Left hindlimb (tissue), 1 donor: ENCODE measurements at regions not wholly inside any gene's neighbourhood (a gene's known extent, or its start where the extent isn't known, plus 50 kb on each side); places are given as distances from the start of the nearest gene placed in this dataset.
A peak's percentile ranks its signal among the peaks of the same experiment; 100 is the strongest.

Experiments
- DNase-seq: peaks from one replicate; pipeline ENCODE4 v3.0.0-alpha.2; 2018

DNA sequence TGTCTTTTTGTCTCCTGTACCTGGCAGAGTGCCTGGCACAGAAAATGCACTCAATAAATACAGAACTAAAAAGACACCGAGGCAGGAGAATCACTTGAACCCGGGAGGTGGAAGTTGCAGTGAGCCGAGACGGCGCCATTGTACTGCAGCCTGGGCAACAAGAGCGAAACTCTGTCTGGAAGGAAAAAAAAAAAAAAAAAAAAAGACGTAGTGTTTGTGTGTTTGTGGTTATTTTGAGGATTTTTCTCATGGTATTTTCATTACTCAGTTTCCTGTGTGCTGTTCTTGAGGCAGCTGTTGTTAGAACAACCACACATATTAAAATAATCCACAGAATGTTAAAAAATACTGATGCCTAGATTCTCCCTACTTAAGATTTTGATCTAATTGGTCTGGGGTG is 519.2 kb upstream of the SPHKAP start:
- DNase-seq, result no peak

DNA sequence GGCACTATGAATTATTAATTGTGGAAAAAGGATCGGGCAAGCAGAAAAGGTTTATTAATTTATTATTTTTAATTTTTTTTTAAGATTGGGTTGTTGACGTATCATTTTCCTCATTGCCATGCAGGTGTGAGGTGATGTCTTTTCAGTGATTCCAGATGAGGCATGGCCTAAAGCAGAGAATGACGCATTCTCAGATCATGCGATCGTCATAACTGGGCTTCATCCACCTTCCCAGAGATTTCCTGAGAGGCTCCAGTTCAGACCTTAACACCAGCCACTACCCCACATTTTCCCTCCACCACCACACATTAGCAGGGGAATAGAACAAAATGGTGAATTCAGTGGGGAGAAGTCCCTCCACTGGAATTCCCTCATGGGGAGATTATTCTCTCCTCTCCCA is 518.4 kb upstream of the SPHKAP start:
- DNase-seq, result no peak

DNA sequence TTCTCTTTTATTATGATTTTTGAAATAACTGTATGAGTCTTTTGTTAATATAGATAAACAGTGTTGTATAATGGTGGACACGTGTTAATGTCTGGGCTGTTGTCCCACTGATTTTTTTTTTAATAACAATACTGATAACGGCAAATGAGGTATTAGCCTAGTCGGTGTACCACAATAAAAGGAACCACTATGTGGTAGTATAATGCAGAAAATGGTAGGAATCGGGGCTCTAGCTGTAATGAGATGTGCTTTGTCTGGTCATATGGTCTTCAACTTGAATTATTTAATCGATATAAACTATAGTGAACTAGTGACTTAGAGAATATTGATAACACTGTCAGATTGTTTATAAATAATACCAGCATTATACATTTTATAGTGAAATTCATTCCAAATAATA is 517.9 kb upstream of the SPHKAP start:
- no peak for DNase-seq

DNA sequence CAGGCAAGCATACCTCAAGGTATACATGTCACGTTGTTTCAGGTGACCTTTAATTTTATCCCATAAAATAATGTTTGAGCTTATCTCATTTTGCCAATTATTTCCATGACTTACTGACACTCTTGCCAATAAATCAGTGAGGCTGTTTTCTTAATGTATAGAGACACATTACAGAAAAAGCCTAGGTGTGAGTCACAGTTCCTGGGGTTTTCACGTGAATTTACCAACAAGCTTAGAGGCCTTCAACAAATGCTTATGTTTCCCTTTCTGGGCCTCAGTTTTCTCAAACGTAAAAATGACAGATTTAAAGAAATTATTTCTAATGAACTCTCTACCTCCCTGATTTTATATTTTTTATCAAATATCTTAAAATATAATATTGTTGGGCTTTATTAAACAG is 517.5 kb upstream of the SPHKAP start:
- no peak for DNase-seq

DNA sequence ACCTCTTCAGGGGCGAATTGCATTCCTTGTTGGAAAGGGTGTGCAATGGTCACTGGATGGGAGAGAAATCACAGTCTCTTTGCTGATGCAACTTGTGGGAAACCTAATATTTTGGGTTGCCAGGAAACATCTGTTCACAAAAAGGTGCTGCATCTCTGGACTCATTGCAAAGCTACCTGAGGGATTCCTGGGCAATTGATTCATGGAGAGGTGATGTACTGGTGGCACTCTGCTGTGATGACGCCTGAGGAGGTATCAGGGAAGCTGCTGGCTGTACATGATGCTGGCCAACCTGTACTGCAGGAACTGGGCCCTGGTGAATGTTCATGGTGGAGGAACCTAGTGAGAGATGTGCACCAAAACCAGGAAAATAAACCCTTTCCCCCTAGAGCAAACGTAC is 516.0 kb upstream of the SPHKAP start:
- DNase-seq, result no peak

DNA sequence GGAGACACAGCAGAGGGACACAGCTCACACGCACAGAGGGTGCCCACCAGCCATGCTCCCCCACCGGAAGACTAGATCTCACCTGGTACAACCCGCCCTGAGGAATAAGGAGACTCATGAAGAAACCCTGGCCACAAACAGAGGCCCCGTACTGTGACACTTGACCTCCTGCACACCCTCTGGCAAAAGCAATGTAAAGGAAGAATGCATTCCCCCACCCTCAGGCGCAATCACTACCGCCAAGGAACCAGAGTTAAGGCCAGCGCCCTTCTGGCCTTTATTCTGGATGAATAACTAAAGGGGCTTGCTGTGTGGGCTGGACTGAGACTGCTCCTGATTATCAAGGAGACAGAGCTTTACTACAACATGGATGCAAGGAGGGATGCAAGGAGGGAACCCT is 509.2 kb upstream of the SPHKAP start:
- DNase-seq, result no peak

DNA sequence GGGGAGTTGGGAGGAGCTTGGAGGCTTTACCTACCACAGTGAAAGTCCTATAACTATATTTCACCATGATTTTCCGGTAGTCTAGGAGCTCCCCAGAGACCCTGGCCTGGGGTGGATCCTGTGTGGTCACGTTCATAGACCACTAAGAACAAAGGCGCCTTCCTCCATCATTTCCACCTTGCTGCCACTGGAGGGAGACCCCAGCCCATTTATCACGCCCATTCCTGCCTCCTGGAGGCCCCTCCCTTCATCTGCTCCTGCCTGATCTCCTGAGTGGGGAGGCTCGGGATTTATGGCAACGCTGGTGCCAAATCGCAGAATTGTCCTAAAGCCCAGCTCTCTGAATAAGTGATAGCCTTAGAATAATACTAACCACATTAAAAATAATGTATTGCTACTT is 507.6 kb upstream of the SPHKAP start:
- peak; percentile 66 for DNase-seq

DNA sequence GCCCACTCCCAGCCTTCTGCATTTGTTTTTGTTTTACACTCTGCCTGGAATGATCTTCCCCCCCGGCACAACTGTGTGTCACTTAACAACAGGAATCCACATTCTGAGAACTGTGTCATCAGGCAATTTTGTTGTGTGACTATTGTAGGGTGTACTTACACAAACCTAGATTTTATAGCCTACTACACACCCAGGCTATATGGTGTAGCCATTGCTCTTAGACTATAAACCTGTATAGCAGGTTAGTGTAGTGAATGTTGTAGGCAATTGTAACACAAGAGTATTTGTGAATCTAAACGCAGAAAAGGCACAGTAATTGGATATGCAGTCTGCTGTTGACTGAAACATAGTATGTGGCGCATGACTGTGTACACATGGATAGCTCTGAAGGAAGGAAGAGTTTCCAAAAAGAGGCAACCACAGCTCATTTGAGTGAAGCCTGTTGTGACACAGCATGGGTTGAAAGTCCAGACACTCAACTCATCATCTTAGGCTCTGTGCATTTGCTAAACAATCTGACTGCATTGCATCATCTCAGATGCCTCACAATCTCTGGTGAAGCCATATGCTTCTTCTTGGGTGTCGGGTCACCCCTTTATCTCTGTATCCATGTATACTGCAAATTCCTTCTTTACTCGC is 506.6 kb upstream of the SPHKAP start:
- no peak for DNase-seq

DNA sequence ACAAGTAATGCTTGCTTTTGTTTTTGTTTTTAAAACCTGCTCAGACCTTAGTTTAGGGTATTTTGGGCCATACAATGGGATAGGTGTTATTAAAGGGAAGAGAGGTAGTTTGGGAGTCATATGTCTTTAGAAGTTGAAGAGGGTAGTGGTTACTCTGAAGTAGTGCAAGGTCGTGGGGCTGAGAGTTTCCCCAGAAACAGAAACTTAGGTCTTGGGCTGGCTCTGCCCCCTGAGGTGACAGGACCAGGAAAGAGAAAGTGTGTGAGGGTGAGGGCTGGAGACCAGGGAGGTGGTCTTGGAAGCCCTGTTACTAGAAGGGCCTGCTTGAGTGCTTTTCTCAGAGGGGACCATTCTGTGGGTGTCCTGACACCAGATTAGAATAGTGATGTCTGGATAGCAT is 500.5 kb upstream of the SPHKAP start:
- DNase-seq, result no peak

DNA sequence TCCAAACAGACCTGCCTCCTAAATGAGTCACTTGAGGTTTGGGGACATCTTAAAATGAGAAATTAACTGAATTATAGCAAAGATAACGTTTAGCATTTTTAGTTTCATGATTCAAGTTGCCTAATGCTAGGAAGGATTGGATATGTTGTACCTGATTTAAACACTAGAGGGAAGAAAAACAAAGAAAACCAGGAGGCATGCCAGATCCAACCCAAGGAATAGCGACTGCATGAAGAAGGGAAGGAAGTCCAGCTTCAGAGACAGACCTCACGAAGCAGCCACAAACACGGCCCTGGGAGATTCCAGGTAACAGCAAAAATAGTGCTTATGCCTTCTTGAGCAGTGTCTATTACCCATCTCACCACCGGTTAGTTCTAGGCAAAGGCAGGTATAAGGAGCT is 499.9 kb upstream of the SPHKAP start:
- DNase-seq, result no peak

DNA sequence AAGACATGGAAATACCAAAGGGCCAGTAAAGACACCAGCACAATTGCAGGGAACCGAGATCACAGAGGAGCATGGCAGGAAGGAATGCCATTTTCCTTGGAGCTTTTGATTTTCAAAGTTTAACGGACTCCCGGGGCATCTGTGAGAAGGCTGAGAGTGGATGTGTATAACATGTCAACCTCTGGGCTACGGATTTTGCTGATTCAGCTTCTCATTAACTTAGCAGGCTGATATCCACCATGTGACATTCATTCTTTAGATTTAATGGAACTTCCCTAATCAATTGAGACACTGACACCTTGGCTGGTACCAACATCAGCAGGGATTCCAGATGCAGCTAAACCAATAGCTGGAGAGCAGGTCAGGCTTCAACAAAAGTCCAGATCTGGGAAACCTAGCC is 496.6 kb upstream of the SPHKAP start:
- no peak for DNase-seq

DNA sequence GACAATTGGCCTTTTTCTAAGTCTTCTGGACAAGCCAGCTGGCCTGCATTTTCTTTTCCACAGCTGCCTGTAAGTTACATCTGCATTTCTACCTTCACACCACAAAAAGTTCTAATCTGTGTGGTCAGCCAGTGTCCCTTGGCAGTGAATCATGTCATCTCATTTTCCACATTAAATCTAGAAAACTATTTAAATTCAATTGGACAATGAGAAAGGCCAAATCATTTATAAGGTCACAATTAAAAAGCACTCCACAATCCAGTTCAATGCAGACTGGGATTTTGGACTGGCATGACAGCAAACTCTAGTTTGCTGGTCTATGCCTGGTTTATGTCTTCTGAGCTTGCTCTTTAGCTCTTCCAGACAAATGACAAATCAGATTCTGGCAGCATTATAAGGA is 494.2 kb upstream of the SPHKAP start:
- DNase-seq, result peak; percentile 75

DNA sequence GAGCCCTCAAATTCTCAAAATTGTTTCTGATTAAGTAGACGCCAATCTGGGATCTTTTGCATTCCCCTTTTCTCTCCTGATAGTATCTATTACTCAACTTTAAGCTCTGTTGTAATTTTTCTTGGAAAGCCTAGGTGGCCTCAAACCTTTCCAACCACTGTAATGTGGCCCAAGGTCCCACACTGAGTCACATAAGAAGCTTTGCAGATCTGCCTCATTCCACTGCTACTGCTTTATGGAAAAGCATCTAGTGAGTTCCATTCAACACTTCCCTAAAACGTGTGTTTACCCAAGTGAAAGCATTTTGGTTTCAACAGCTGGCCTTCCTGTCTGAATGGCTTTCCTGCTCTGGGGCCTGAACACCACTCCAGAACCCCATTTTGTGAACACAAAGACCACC is 493.6 kb upstream of the SPHKAP start:
- DNase-seq, result peak; percentile 73

DNA sequence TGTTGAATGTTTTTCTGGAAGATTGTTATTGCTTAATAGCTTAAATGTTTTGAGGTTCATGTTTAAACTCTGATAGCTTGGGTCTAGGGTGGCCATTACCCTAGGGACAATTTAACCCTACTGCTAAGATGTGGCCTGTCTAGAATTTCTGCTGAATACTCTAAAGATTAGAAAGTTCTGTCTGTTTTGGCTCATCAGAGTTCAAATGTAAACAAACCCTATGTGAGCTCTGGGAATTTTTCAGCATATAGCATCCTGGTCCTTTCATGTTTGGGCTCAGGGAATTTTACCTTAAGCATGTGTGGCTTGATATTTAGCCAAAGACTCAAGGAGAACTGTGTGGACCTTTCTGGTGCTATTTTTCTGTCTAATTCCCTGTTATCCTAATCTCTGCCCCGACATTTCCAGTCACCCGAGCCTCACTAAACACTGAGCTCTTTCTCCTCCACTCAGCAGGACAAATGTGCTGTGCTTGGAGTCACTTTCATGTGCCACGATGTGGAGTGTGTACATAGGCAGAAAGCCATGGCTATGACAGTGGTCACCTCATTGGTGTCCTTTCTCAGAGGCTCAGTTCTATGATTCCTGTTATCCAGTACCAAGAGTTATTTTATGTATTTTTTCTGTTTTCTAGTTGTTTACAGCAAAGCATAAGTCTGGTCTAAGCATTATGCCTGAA is 492.5 kb upstream of the SPHKAP start:
- no peak for DNase-seq

DNA sequence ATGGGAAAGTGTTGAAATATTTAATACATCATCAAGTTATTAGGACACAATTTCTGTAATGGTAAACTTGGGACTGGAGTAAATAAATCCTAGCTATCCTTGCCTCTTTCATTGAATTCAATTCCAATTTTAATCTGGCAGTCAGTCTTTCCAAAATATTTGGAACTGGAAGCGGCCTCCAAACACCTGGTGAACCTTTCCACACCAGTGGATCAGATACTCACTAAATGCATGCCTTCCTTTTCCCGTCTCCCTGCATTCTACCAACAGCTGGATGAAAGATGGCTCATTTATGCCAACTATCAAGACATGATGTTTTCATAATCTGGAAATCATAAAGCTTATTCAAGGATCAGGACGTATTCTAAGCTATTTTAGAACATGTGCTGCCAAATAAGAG is 488.2 kb upstream of the SPHKAP start:
- peak; percentile 45 for DNase-seq

DNA sequence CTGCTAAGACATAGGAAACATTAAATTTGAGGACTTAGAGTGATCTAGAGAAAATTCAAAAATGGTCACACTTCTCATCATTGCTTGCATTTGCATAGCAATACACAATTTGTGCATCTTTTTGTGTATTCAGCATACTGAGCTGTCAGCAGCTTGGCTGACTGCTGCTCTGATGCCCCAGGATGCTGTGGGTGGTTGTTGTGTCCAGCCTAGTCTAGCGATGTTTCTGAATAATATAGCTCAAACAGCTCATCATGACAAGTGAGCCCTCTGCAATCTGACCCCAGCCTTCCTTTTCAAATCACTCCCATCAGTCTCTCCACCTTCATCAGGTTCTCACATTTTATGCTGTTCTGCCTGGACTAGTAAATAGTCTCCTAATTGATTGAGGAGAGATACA is 483.7 kb upstream of the SPHKAP start:
- DNase-seq, result no peak

DNA sequence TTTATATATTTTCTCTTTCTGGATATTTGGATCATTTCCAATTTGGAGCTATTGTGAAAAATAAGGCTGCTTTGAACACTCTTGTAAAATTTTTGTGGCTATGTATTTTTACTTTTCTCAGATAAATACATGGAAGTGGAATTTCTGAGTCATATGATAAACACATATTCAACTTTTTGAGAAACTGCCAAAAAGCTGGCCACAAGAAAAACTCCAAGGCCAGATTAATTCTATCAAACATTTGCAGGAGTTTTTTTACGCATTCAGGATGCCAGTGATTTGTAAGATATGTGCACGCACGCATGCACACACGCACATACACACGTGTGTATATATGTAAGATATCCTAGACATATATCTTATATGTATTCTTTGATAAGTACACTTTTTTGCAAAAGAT is 477.5 kb upstream of the SPHKAP start:
- no peak for DNase-seq

DNA sequence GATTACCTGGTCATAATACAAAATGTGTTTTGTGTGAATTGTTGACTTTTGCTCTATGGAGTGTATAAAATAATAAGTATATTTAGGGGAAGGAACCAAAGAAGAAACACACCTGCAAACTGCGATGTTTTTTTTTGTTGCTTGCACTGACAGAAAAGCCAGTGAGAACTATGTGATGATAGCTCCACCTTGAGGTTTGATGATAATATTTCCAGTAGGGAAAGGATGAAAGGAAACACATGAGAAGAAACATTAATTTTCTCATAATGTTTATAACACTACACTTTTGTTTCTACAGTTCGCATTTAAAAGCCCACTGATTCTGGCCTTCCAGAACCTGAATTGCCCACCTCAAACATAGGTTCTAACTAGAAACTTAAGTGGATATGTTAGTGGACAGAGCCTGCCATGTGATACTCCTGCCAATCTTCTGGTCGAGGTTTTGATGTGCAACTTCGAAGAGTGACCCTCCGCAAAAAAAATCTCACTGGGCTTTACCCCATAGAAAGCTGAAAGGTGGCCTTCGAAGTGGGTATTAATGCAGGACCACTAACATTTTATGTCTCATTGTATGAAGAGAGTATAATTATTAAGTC is 476.4 kb upstream of the SPHKAP start:
- no peak for DNase-seq

DNA sequence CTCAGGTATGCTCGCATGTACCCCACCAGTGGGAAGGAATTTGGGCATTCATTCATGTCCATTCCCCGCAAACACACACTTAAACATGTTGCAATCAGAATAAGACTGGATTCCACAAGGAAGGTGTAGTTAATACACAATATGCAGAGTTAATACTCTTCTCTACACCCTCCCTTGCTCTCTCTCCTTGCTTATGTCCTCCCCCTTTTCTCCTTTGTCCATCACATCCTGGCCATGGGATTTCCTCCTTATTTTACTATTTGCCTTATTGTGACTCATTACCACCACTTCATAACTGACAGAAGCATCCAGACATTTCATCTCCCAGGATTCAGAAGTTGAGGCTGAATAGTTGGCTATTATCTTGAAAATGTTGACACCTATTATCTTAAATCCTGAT is 473.8 kb upstream of the SPHKAP start:
- DNase-seq, result no peak

DNA sequence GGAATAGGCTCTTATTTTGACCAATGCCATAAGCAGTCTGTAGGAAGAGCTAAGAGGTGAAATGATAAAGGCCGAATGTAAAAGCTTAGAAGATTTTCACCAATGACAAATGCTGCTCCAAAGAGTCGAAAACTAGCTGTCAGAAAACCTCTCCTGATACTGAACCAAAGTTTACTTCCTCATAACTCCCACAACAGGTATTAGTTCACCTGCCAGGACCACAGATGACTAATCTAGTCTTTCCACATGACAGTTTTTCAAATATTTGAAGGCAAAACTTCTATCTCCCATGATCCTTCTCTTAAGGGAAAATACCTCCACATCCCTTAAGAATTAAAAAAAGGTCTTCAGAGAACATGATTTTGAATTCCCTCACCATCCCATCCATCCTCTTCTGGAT is 473.2 kb upstream of the SPHKAP start:
- DNase-seq, result no peak

DNA sequence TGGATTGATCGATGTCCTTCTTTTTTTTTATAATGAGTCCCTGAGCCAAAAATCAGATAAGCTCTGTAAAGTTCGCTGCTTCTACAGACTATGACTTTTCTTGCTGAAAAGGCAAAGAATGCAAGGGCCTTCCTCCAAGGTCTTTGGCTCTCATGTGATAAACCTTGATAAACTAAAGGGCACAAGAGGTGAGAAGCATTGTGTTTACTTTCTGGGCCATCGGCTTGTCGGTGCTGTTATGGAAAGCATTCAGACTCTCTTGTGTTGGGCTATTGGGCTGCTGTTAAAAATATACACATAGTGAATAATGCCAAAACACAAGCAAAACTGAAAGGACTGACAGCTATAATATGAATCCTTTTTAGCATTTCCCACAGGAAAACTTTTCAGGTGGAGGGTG is 472.4 kb upstream of the SPHKAP start:
- DNase-seq, result no peak

DNA sequence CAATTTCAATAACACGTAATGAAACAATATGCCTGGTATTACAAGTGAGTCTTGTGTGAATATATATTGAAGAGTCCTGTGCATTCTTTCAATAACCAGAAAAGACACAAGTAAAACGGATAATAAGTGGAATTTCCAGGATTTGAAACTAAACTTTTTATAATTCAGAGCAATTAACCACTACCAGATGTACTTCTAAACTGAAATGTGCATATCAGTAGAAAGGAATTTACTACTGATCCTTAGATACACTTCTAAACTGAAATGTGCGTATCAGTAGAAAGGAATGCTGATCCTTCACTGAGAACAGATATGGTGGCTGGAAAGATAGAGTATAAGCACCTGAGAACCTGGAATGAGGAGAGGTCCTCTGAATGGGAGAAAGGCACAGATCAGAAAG is 470.9 kb upstream of the SPHKAP start:
- DNase-seq, result no peak

DNA sequence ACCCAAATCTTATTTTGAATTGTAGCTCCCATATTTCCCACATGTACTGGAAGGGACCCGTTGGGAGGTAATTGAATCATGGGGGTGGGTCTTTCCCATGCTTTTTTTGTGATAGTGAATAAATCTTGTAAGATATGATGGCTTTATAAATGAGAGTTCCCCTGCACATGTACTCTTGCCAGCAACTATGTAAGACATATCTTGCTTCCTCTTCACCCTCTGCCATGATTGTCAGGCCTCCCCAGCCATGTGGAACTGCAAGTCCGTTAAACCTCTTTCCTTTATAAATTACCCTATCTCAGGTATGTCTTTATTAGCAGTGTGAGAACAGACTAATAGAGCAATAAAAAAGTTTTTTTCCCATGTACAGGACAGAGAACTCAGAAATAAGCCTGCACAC is 468.4 kb upstream of the SPHKAP start:
- DNase-seq, result no peak

DNA sequence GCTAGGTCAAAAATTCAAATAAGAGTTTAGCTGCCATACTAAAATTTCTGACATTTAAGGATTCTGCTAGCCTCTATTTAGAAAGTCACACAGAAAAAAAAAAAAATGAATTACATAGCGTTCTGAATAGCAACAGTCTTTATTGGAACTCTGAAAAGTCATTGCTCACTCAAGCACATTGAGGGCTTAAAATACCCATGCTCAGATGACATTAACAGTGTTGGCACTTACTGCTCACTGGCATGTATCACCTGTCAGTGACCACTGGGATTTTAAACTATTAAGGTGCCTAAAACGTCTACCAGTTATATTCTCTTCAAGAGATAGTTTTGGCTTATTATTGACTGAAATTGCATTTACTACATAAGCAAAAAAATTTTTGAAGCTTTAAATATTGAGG is 468.0 kb upstream of the SPHKAP start:
- DNase-seq, result no peak

DNA sequence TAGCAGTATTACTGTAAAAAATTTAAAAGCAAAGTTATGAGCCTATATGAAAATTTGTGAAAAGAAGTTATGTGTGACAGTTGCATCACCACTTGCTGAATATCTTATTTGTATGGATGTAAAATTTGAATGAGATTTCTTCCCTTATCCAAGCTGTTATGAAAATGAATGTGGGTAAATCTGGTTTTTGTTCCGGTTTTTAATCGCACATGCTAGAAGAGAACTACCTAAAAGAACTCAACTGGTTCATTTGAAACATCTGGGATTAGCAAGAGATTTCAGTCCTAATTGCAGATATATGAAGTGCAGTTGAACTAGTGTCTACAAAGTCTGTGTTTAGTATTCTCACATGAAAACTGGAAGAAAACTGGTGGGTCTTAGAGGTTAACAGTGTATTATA is 467.1 kb upstream of the SPHKAP start:
- no peak for DNase-seq
